NB4 (cell line): ENCODE measurements at regions not wholly inside any gene's neighbourhood (a gene's known extent, or its start where the extent isn't known, plus 50 kb on each side); places are given as distances from the start of the nearest gene placed in this dataset.

Source experiments
- CTCF ChIP-seq: IDR thresholded peaks from one replicate; pipeline ENCODE4 v1.5.1; 2012; ENCODE audit warnings: low read depth, low read length
- MYC ChIP-seq: IDR thresholded peaks from 2 replicates; pipeline ENCODE4 v1.6.1; 2011; ENCODE audit warnings: low read depth, low read length
- POLR2A ChIP-seq: IDR thresholded peaks from 2 replicates; pipeline ENCODE4 v1.6.1; 2011; ENCODE audit warnings: mild to moderate bottlenecking; ENCODE audit not compliant: insufficient read length; ENCODE audit errors: extremely low read depth
- TF ChIP-seq, protein P1 (sequence below): IDR thresholded peaks from 2 replicates; pipeline ENCODE4 v1.6.1; 2011; ENCODE audit warnings: low read depth, low read length

- TF ChIP-seq CTCF (no peak), POLR2A (no peak), MYC (no peak)
- TF ChIP-seq, protein P1, sequence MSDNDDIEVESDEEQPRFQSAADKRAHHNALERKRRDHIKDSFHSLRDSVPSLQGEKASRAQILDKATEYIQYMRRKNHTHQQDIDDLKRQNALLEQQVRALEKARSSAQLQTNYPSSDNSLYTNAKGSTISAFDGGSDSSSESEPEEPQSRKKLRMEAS: no peak
Observed at GRCh38 chr6:103507052-103507451, 1352.7 kb downstream of the HACE1 start.
